Muscle layer of duodenum (tissue), 2 donors: ENCODE measurements at regions not wholly inside any gene's neighbourhood (a gene's known extent, or its start where the extent isn't known, plus 50 kb on each side); places are given as distances from the start of the nearest gene placed in this dataset.
A peak's percentile ranks its signal among the peaks of the same experiment; 100 is the strongest.
"Not testable (repeated sequence)": the region's sequence is repeated elsewhere in the genome, so short reads cannot be mapped to it uniquely, and the experiment has no call there.

Experiments used
- H3K27ac ChIP-seq: one replicate; pipeline ENCODE4 v1.7.0; 2013; ENCODE audit warnings: mild to moderate bottlenecking, low read length
- H3K27me3 ChIP-seq: one replicate; pipeline ENCODE4 v1.7.0; 2013; ENCODE audit warnings: low read depth, mild to moderate bottlenecking, control low read depth, low read length
- H3K36me3 ChIP-seq, 2 donors: one replicate each; pipeline ENCODE4 v1.7.0; 2013; ENCODE audit warnings: low read length in 2 of 2, control low read depth in 1 of 2, mild to moderate bottlenecking in 1 of 2; ENCODE audit not compliant: insufficient read depth in 2 of 2, control insufficient read depth in 1 of 2
- H3K4me1 ChIP-seq, 2 donors: one replicate each; pipeline ENCODE4 v1.7.0; 2013; ENCODE audit warnings: low read length in 2 of 2, mild to moderate bottlenecking in 2 of 2, control low read depth in 1 of 2, moderate library complexity in 1 of 2; ENCODE audit not compliant: insufficient read depth in 2 of 2, control insufficient read depth in 1 of 2
- H3K4me3 ChIP-seq, 2 donors: one replicate each; pipeline ENCODE4 v1.7.0; 2013; ENCODE audit warnings: low read length in 2 of 2, low read depth in 1 of 2, mild to moderate bottlenecking in 1 of 2
- H3K9me3 ChIP-seq, 2 donors: one replicate each; pipeline ENCODE4 v1.7.0; 2013; ENCODE audit warnings: low read length in 2 of 2, control low read depth in 1 of 2, mild to moderate bottlenecking in 1 of 2; ENCODE audit not compliant: control insufficient read depth in 1 of 2
- donor health status: healthy.

- Histone ChIP-seq H3K4me1 (peaks cover 0 to 9% of the 10 kb centered on the region in 2 donors), H3K36me3 (no peaks in the 10 kb centered on the region), H3K27me3 (no peaks in the 10 kb centered on the region), H3K4me3 (no peak overlapping the region), H3K9me3 (no peaks in the 10 kb centered on the region), H3K27ac (no peak overlapping the region)
Measured at GRCh38 chr2:37795456-37795855, 124.0 kb upstream of the CDC42EP3 start.

GRCh38 chr2:37795938-37796337, 124.5 kb upstream of the CDC42EP3 start:
- Histone ChIP-seq H3K36me3 (no peaks in the 10 kb centered on the region), H3K9me3 (no peaks in the 10 kb centered on the region), H3K4me1 (peaks cover 0 to 9% of the 10 kb centered on the region in 2 donors), H3K27me3 (no peaks in the 10 kb centered on the region), H3K27ac (no peak overlapping the region), H3K4me3 (no peak overlapping the region)

- H3K4me3 ChIP-seq, result no peak overlapping the region
- no peaks in the 10 kb centered on the region for H3K36me3 ChIP-seq
- H3K27ac ChIP-seq, result no peak overlapping the region
- no peaks in the 10 kb centered on the region for H3K27me3 ChIP-seq
- peaks cover 0 to 9% of the 10 kb centered on the region in 2 donors for H3K4me1 ChIP-seq
- no peaks in the 10 kb centered on the region for H3K9me3 ChIP-seq
Measured at GRCh38 chr2:37796481-37796880, 125.0 kb upstream of the CDC42EP3 start.

- Histone ChIP-seq H3K4me3 (no peak overlapping the region), H3K36me3 (no peaks in the 10 kb centered on the region), H3K27me3 (no peaks in the 10 kb centered on the region), H3K4me1 (peaks cover 0 to 9% of the 10 kb centered on the region in 2 donors), H3K27ac (no peak overlapping the region), H3K9me3 (no peaks in the 10 kb centered on the region)
Measured at GRCh38 chr2:37797081-37797480, 125.6 kb upstream of the CDC42EP3 start.

- Histone ChIP-seq H3K4me1 (peaks cover 0 to 9% of the 10 kb centered on the region in 2 donors), H3K4me3 (no peak overlapping the region), H3K27me3 (no peaks in the 10 kb centered on the region), H3K36me3 (no peaks in the 10 kb centered on the region), H3K27ac (no peak overlapping the region), H3K9me3 (no peaks in the 10 kb centered on the region)
Measured at GRCh38 chr2:37798315-37799005, 126.6 kb upstream of the RMDN2 start.

- Histone ChIP-seq H3K4me1 (peaks cover 0 to 8% of the 10 kb centered on the region in 2 donors), H3K27me3 (no peaks in the 10 kb centered on the region), H3K36me3 (no peaks in the 10 kb centered on the region), H3K27ac (no peak overlapping the region), H3K9me3 (no peaks in the 10 kb centered on the region), H3K4me3 (no peak overlapping the region)
Measured at GRCh38 chr2:37800176-37800858, 124.8 kb upstream of the RMDN2 start.

- H3K9me3 ChIP-seq, result no peaks in the 10 kb centered on the region
- no peak overlapping the region for H3K27ac ChIP-seq
- no peak overlapping the region for H3K4me3 ChIP-seq
- no peaks in the 10 kb centered on the region for H3K27me3 ChIP-seq
- no peaks in the 10 kb centered on the region for H3K4me1 ChIP-seq
- H3K36me3 ChIP-seq, result no peaks in the 10 kb centered on the region
Measured at GRCh38 chr2:37802211-37802752, 122.8 kb upstream of the RMDN2 start.

- Histone ChIP-seq H3K4me3 (no peak overlapping the region), H3K36me3 (no peaks in the 10 kb centered on the region), H3K4me1 (no peaks in the 10 kb centered on the region), H3K27ac (no peak overlapping the region), H3K27me3 (no peaks in the 10 kb centered on the region), H3K9me3 (no peaks in the 10 kb centered on the region)
Measured at GRCh38 chr2:37802899-37803379, 122.1 kb upstream of the RMDN2 start.

- not testable (repeated sequence) for H3K27me3 ChIP-seq, H3K9me3 ChIP-seq
Measured at GRCh38 chr2:37806004-37806403, 119.1 kb upstream of the RMDN2 start.

GRCh38 chr2:37809525-37809924, 115.6 kb upstream of the RMDN2 start:
- H3K4me1 ChIP-seq, result peaks cover 0 to 9% of the 10 kb centered on the region in 2 donors
- H3K27me3 ChIP-seq, result no peaks in the 10 kb centered on the region
- H3K9me3 ChIP-seq, result no peaks in the 10 kb centered on the region
- no peaks in the 10 kb centered on the region for H3K36me3 ChIP-seq
- H3K27ac ChIP-seq, result peak overlapping the region; percentile 10
- H3K4me3 ChIP-seq, result no peak overlapping the region

More at GRCh38 chr2:37806004-37806403, 119.1 kb upstream of the RMDN2 start:
- not testable (repeated sequence) for H3K4me3 ChIP-seq, H3K36me3 ChIP-seq, H3K27ac ChIP-seq, H3K4me1 ChIP-seq

GRCh38 chr2:37809931-37810570, 115.0 kb upstream of the RMDN2 start:
- H3K27me3 ChIP-seq, result no peaks in the 10 kb centered on the region
- no peaks in the 10 kb centered on the region for H3K36me3 ChIP-seq
- H3K4me3 ChIP-seq, result no peak overlapping the region
- peak overlapping the region; percentile 10 for H3K27ac ChIP-seq
- H3K9me3 ChIP-seq, result no peaks in the 10 kb centered on the region
- peaks cover 0 to 9% of the 10 kb centered on the region in 2 donors for H3K4me1 ChIP-seq
